GM12878 (cell line): ENCODE measurements at regions not wholly inside any gene's neighbourhood (a gene's known extent, or its start where the extent isn't known, plus 50 kb on each side); places are given as distances from the start of the nearest gene placed in this dataset.

Source experiments
- ATAC-seq: fragments of 200-7000 bp; cut with Tn5 transposase; 3 replicates; pipeline ENCODE4 v1.9.1; 2020; ENCODE audit warnings: mild to moderate bottlenecking, moderate library complexity
- BruUV-seq: library from RNA; stranded (reverse); fragments of 400-500 nt; replicated peaks from 2 replicates; lab custom pipeline; 2021; lab: Mats Ljungman, UMichigan
- CTCF ChIA-PET: fragments of 300-600 bp; sonication (Branson Sonifier 250); formaldehyde crosslinking; extraction: SDS; loops from one replicate; lab custom pipeline; 2021; ENCODE audit warnings: inconsistent platforms; lab: Yijun Ruan, JAX
- POLR2A ChIA-PET: fragments of 350-600 bp; formaldehyde crosslinking; extraction: SDS; loops from one replicate; lab custom pipeline; 2021; ENCODE audit warnings: inconsistent platforms; lab: Charles Lee
- RAD21 ChIA-PET: fragments of 300-600 bp; sonication (Branson Sonifier 250); formaldehyde crosslinking; loops from one replicate; lab custom pipeline; 2023; ENCODE audit warnings: antibody characterized with exemption; ENCODE audit not compliant: unreplicated experiment; lab: Charles Lee
- SMC1A ChIA-PET: fragments of 300-600 bp; sonication (Branson Sonifier 250); formaldehyde crosslinking; loops from one replicate; lab custom pipeline; 2023; ENCODE audit not compliant: unreplicated experiment, uncharacterized antibody; lab: Charles Lee
- DNase-seq: peaks from one replicate; pipeline ENCODE4 v3.0.0-alpha.2; 2011; ENCODE audit warnings: low read depth, low spot score
- FAIRE-seq: peaks from 3 replicates; lab custom pipeline; 2011; peaks lifted over from hg19 to GRCh38; lab: Jason Lieb, UNC
- H2AFZ ChIP-seq: 2 replicates; pipeline ENCODE4 v1.6.0; 2011; ENCODE audit warnings: low read depth, low read length, control low read depth; ENCODE audit not compliant: control insufficient read depth
- H3K27ac ChIP-seq: 2 replicates; pipeline ENCODE4 v1.5.1; 2011; ENCODE audit warnings: control low read depth; ENCODE audit not compliant: control insufficient read depth, insufficient read depth
- H3K27me3 ChIP-seq, 2 experiments: replicated peaks in 1 of 2; 2 replicates each; pipeline versions ENCODE4 v1.6.0 to v1.6.1; 2011; ENCODE audit warnings: low read length in 1 of 2; ENCODE audit not compliant: control insufficient read depth in 2 of 2, insufficient read depth in 2 of 2
- H3K36me3 ChIP-seq, 2 experiments: 2 replicates each; pipeline ENCODE4 v1.5.1; 2011; ENCODE audit warnings: low read length in 1 of 2; ENCODE audit not compliant: control insufficient read depth in 2 of 2, insufficient read depth in 2 of 2
- H3K4me1 ChIP-seq: 2 replicates; pipeline ENCODE4 v1.6.1; 2011; ENCODE audit warnings: mild to moderate bottlenecking, low read length, moderate library complexity, mixed read lengths; ENCODE audit not compliant: control insufficient read depth, insufficient read depth
- H3K4me2 ChIP-seq: 2 replicates; pipeline ENCODE4 v1.6.0; 2011; ENCODE audit warnings: control low read depth; ENCODE audit not compliant: control insufficient read depth, insufficient read depth
- H3K4me3 ChIP-seq: fragments of 200-600 bp; sonication (generic); 2 replicates; pipeline ENCODE4 v1.5.1; 2016
- H3K79me2 ChIP-seq: 2 replicates; pipeline ENCODE4 v1.6.0; 2011; ENCODE audit warnings: low read length; ENCODE audit not compliant: control insufficient read depth, insufficient read depth
- H3K9ac ChIP-seq: 2 replicates; pipeline ENCODE4 v1.8.0; 2011; ENCODE audit warnings: low read length, control low read depth, mixed read lengths; ENCODE audit not compliant: control insufficient read depth, insufficient read depth
- H3K9me3 ChIP-seq: replicated peaks from 3 replicates; pipeline ENCODE4 v1.5.1; 2011; ENCODE audit warnings: mild to moderate bottlenecking, low read length; ENCODE audit not compliant: control insufficient read depth, insufficient read depth
- H4K20me1 ChIP-seq: 2 replicates; pipeline ENCODE4 v1.6.0; 2011; ENCODE audit not compliant: control insufficient read depth, insufficient read depth
- BCL11A ChIP-seq: IDR thresholded peaks from 2 replicates; pipeline ENCODE4 v1.6.1; 2011; ENCODE audit warnings: low read depth, low read length
- CEBPB ChIP-seq, 2 experiments: fragments of 150-350 bp in 1 of 2; IDR thresholded peaks; 2 replicates each; pipeline ENCODE4 v1.6.1; 2012 to 2014; ENCODE audit warnings: low read depth in 2 of 2, low read length in 2 of 2, borderline replicate concordance in 1 of 2, inconsistent platforms in 1 of 2
- CREB1 ChIP-seq: IDR thresholded peaks from 2 replicates; pipeline ENCODE4 v1.6.1; 2012; ENCODE audit warnings: low read depth, mild to moderate bottlenecking, inconsistent platforms
- E2F4 ChIP-seq: IDR thresholded peaks from 2 replicates; pipeline ENCODE4 v1.6.1; 2012; ENCODE audit warnings: low read depth, low read length, improper control_type of control experiment
- HDAC2 ChIP-seq: fragments of 200-600 bp; sonication (generic); IDR thresholded peaks from 2 replicates; pipeline ENCODE4 v1.6.1; 2017
- HDGF ChIP-seq: fragments of 450-650 bp; IDR thresholded peaks from 2 replicates; pipeline ENCODE4 v1.6.1; 2016; ENCODE audit warnings: antibody characterized with exemption
- MEF2A ChIP-seq: IDR thresholded peaks from 2 replicates; pipeline ENCODE4 v1.6.1; 2011; ENCODE audit warnings: low read depth, mild to moderate bottlenecking, low read length, moderate library complexity; ENCODE audit not compliant: insufficient read depth
- MLLT1 ChIP-seq: fragments of 450-650 bp; IDR thresholded peaks from 2 replicates; pipeline ENCODE4 v1.6.1; 2016; ENCODE audit warnings: mild to moderate bottlenecking
- MTA2 ChIP-seq: fragments of 450-650 bp; IDR thresholded peaks from 2 replicates; pipeline ENCODE4 v1.6.1; 2016; ENCODE audit warnings: low read depth, mild to moderate bottlenecking, moderate library complexity
- NFXL1 ChIP-seq: fragments of 450-650 bp; IDR thresholded peaks from 2 replicates; pipeline ENCODE4 v1.6.1; 2017; ENCODE audit warnings: antibody characterized with exemption, mild to moderate bottlenecking, borderline replicate concordance
- NFYB ChIP-seq: IDR thresholded peaks from 2 replicates; pipeline ENCODE4 v1.6.1; 2011; ENCODE audit warnings: low read depth, mild to moderate bottlenecking, low read length, improper control_type of control experiment, moderate library complexity; ENCODE audit not compliant: insufficient read depth
- RBBP5 ChIP-seq: fragments of 200-600 bp; sonication (generic); conservative IDR thresholded peaks from 2 replicates; pipeline ENCODE4 v1.6.1; 2016
- RCOR1 ChIP-seq: conservative IDR thresholded peaks from 2 replicates; pipeline ENCODE4 v1.6.1; 2012; ENCODE audit warnings: low read depth, low read length, improper control_type of control experiment
- SIN3A ChIP-seq: IDR thresholded peaks from 2 replicates; pipeline ENCODE4 v1.6.1; 2012; ENCODE audit warnings: low read depth, low read length, improper control_type of control experiment
- TBL1XR1 ChIP-seq: IDR thresholded peaks from 2 replicates; pipeline ENCODE4 v1.6.1; 2012; ENCODE audit warnings: low read depth, low read length, improper control_type of control experiment
- TCF3 ChIP-seq: IDR thresholded peaks from 2 replicates; pipeline ENCODE4 v1.6.1; 2012; ENCODE audit warnings: low read depth, mild to moderate bottlenecking, low read length, borderline replicate concordance; ENCODE audit not compliant: insufficient read depth
- YBX1 ChIP-seq: fragments of 450-650 bp; IDR thresholded peaks from 2 replicates; pipeline ENCODE4 v1.6.1; 2016; ENCODE audit warnings: antibody characterized with exemption
- WGBS: methylation state at CpG from one replicate; pipeline ENCODE4 v1.1.6; 2016; ENCODE audit warnings: low lambda C conversion rate; ENCODE audit not compliant: insufficient replicate concordance, insufficient coverage; ENCODE audit errors: missing lambda C conversion rate; 5-methylcytosine and 5-hydroxymethylcytosine counted together
- in situ Hi-C: fragments of 300-500 bp; cut with MboI; formaldehyde crosslinking; loops from 9 replicates; pipeline ENCODE4 v1.14.3; 2018; ENCODE audit warnings: mixed read lengths
- intact Hi-C: fragments of 100-400 bp; cut with micrococcal nuclease; formaldehyde crosslinking; loops from one replicate; pipeline ENCODE4 v1.14.2; 2022; ENCODE audit not compliant: unreplicated experiment

- TF ChIP-seq NFXL1 (no peak), E2F4 (no peak), RCOR1 (no peak), YBX1 (no peak), MTA2 (no peak), RBBP5 (no peak), SIN3A (no peak), NFYB (no peak), CREB1 (no peak), MLLT1 (no peak)
These were observed 608.8 kb downstream of the PCDH7 start (continued) for GRCh38 chr4:31328932-31329331.

GRCh38 chr4:31334086-31334910 lies 614.1 kb downstream of the PCDH7 start:
- no peak for TF ChIP-seq SIN3A
- no peak for TF ChIP-seq BCL11A
- TF ChIP-seq CEBPB (IDR thresholded peaks at IDR 0.05; ENCODE audit: borderline replicate concordance in 1 of 2, low read depth in 2 of 2, low read length in 2 of 2), result no peak
- no peak for TF ChIP-seq TBL1XR1
- no peak for TF ChIP-seq HDGF
- no peak for TF ChIP-seq HDAC2
- TF ChIP-seq TCF3, result no peak
- no peak for TF ChIP-seq MEF2A
- no peaks in the 10 kb centered on the region for H4K20me1 ChIP-seq
- no peak for FAIRE-seq
- CTCF ChIA-PET, result no interaction called here
- intact Hi-C loops, result no loop called here
- no peak overlapping the region for H3K9ac ChIP-seq
- H2AFZ ChIP-seq, result no peak overlapping the region
- POLR2A ChIA-PET, result no interaction called here
- SMC1A ChIA-PET, result interaction anchor here (0.6 kb wide), 1 partner anchor 142 kb away, joined by 3 read pairs; no protein-coding TSS in a partner anchor
- no peaks in the 10 kb centered on the region for H3K36me3 ChIP-seq
- no peak overlapping the region for H3K4me3 ChIP-seq
- H3K4me2 ChIP-seq, result no peak overlapping the region
- H3K4me1 ChIP-seq, result no peaks in the 10 kb centered on the region
- in situ Hi-C loops, result no loop called here
- no peaks in the 10 kb centered on the region for H3K79me2 ChIP-seq
- 28% methylated on average over 2 of the region's 2 CpGs for WGBS
- no peak for DNase-seq
- RAD21 ChIA-PET, result no interaction called here
- H3K27ac ChIP-seq, result no peak overlapping the region
- no peak for ATAC-seq
- H3K27me3 ChIP-seq, result no peaks in the 10 kb centered on the region
- no TSS peak for BruUV-seq
- H3K9me3 ChIP-seq, result no peaks in the 10 kb centered on the region
